Coronary artery (tissue), 2 donors: ENCODE measurements at regions not wholly inside any gene's neighbourhood (a gene's known extent, or its start where the extent isn't known, plus 50 kb on each side); places are given as distances from the start of the nearest gene placed in this dataset.

Experiments used
- DNase-seq: peaks from one replicate; pipeline ENCODE4 v3.0.0-alpha.2; 2017; ENCODE audit warnings: low spot score
- H3K27ac ChIP-seq, 2 donors: fragments of 200-600 bp; sonication (generic); one replicate each; pipeline ENCODE4 v1.5.1; 2016 to 2019
- H3K4me3 ChIP-seq: fragments of 200-600 bp; sonication (generic); 2 replicates; pipeline ENCODE4 v1.5.1; 2016; ENCODE audit warnings: mild to moderate bottlenecking, moderate library complexity
- CTCF ChIP-seq: fragments of 200-600 bp; sonication (generic); IDR thresholded peaks from one replicate; pipeline ENCODE4 v1.5.1; 2019; ENCODE audit warnings: antibody characterized with exemption

GRCh38 chr4:171553961-171554360 lies 259.2 kb upstream of the GALNTL6 start:
- DNase-seq: no peak
- Histone ChIP-seq H3K27ac (no peak overlapping the region), H3K4me3 (no peak overlapping the region)
- TF ChIP-seq CTCF: no peak

- Histone ChIP-seq H3K4me3 (no peak overlapping the region), H3K27ac (no peak overlapping the region)
- no peak for DNase-seq
- TF ChIP-seq CTCF: no peak
Measured at GRCh38 chr4:171542640-171543039, 270.6 kb upstream of the GALNTL6 start.

- Histone ChIP-seq H3K4me3 (no peak overlapping the region), H3K27ac (no peak overlapping the region)
- TF ChIP-seq CTCF: no peak
- DNase-seq: no peak
Measured at GRCh38 chr4:171538601-171539100, 274.6 kb upstream of the GALNTL6 start.

- Histone ChIP-seq H3K27ac (no peak overlapping the region), H3K4me3 (no peak overlapping the region)
- DNase-seq: no peak
- TF ChIP-seq CTCF: no peak
Measured at GRCh38 chr4:171534391-171534790, 278.8 kb upstream of the GALNTL6 start.

GRCh38 chr4:171532968-171533367 lies 280.2 kb upstream of the GALNTL6 start:
- no peak for DNase-seq
- Histone ChIP-seq H3K4me3 (no peak overlapping the region), H3K27ac (no peak overlapping the region)
- no peak for TF ChIP-seq CTCF

- no peak for TF ChIP-seq CTCF
- Histone ChIP-seq H3K27ac (no peak overlapping the region), H3K4me3 (no peak overlapping the region)
- no peak for DNase-seq
Measured at GRCh38 chr4:171524903-171525302, 288.3 kb upstream of the GALNTL6 start.

GRCh38 chr4:171521726-171522125 lies 291.5 kb upstream of the GALNTL6 start:
- no peak for TF ChIP-seq CTCF
- Histone ChIP-seq H3K27ac (no peak overlapping the region), H3K4me3 (no peak overlapping the region)
- no peak for DNase-seq
